ENCODE measurements at regions not wholly inside any gene's neighbourhood (a gene's known extent, or its start where the extent isn't known, plus 50 kb on each side); places are given as distances from the start of the nearest gene placed in this dataset.

DNA sequence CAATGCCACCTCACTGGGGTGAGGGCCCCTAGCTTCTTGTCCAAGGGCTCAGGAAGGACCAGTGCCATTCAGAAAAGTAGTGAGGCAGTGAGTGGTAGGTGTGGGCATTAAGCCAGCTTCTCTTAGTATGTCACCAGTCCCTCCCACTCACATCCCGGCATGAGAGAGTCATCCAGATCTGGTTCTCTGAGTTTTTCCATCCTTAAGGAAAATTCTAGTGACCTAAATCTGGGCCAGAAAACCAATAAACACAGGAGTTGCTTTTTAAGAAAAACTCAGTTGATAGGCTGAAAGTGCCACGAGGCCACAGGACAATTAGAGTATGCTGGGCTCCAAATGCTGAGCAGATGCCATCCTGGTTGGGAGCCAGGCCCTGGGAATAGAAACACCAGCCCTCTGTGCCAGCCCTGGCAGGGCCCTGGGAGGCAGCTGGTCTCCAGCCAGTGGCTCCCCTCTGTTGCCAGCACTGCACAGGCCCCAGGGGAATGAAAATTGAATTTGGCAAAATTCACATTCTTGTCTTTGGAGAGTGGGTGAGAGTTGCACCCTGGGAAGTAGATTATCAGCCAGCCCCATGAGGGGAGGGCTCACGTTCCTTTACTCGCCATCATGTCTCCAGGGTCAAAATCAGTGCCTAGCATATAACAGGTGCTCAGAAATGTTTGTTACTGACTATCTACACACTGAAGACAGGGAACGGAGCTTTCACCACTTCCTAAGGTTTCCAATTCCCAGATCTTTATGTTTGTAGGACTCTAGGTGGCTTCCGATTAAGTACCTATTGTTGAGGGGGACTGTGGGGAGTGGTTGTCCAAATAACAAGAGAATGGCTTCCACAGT, 52.8 kb downstream of the FAM43A start:
- TF ChIP-seq ZNF549 (tag by site-specific recombination; IDR thresholded peaks at IDR 0.05): no peak
- TF ChIP-seq, protein P1, sequence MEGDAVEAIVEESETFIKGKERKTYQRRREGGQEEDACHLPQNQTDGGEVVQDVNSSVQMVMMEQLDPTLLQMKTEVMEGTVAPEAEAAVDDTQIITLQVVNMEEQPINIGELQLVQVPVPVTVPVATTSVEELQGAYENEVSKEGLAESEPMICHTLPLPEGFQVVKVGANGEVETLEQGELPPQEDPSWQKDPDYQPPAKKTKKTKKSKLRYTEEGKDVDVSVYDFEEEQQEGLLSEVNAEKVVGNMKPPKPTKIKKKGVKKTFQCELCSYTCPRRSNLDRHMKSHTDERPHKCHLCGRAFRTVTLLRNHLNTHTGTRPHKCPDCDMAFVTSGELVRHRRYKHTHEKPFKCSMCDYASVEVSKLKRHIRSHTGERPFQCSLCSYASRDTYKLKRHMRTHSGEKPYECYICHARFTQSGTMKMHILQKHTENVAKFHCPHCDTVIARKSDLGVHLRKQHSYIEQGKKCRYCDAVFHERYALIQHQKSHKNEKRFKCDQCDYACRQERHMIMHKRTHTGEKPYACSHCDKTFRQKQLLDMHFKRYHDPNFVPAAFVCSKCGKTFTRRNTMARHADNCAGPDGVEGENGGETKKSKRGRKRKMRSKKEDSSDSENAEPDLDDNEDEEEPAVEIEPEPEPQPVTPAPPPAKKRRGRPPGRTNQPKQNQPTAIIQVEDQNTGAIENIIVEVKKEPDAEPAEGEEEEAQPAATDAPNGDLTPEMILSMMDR (tag by site-specific recombination; IDR thresholded peaks at IDR 0.05): no peak
- no peak for TF ChIP-seq ZIC2 (tag by site-specific recombination; IDR thresholded peaks at IDR 0.05)
- no peak for TF ChIP-seq KLF10 (tag by site-specific recombination; IDR thresholded peaks at IDR 0.05)
- TF ChIP-seq ZNF629 (tag by site-specific recombination; IDR thresholded peaks at IDR 0.05): no peak
- TF ChIP-seq ZSCAN23 (tag by site-specific recombination; IDR thresholded peaks at IDR 0.05): no peak
- TF ChIP-seq GLI2 (tag by site-specific recombination; IDR thresholded peaks at IDR 0.05; ENCODE audit: borderline replicate concordance, low read depth): no peak
- TF ChIP-seq ZNF274 (IDR thresholded peaks at IDR 0.05; ENCODE audit: low read length): no peak
- TF ChIP-seq ZNF274 (tag by site-specific recombination; IDR thresholded peaks at IDR 0.05; ENCODE audit: borderline replicate concordance): no peak
- no peak for TF ChIP-seq ZNF677 (tag by site-specific recombination; IDR thresholded peaks at IDR 0.05)
- TF ChIP-seq ZNF350 (tag by site-specific recombination; IDR thresholded peaks at IDR 0.05): no peak
- no peak for TF ChIP-seq ZNF138 (tag by site-specific recombination; IDR thresholded peaks at IDR 0.05; ENCODE audit: borderline replicate concordance)
- no peak for TF ChIP-seq REPIN1 (tag by site-specific recombination; IDR thresholded peaks at IDR 0.05; ENCODE audit: low read depth)
- TF ChIP-seq ZNF223 (tag by site-specific recombination; IDR thresholded peaks at IDR 0.05): no peak
